Urinary bladder (tissue), 3 donors: ENCODE measurements at regions not wholly inside any gene's neighbourhood (a gene's known extent, or its start where the extent isn't known, plus 50 kb on each side); places are given as distances from the start of the nearest gene placed in this dataset.
"Not testable (repeated sequence)": the region's sequence is repeated elsewhere in the genome, so short reads cannot be mapped to it uniquely, and the experiment has no call there.

ENCODE experiments used
- DNase-seq: peaks from one replicate; pipeline ENCODE4 v3.0.0-alpha.2; 2015; ENCODE audit errors: extremely low spot score
- H3K27ac ChIP-seq: one replicate; pipeline ENCODE4 v1.5.1; 2013; ENCODE audit warnings: low read depth, mild to moderate bottlenecking, moderate library complexity
- H3K36me3 ChIP-seq: one replicate; pipeline ENCODE4 v1.6.1; 2013; ENCODE audit warnings: mild to moderate bottlenecking, moderate library complexity; ENCODE audit not compliant: insufficient read depth
- H3K4me1 ChIP-seq: one replicate; pipeline ENCODE4 v1.6.1; 2013; ENCODE audit warnings: mild to moderate bottlenecking, moderate library complexity; ENCODE audit not compliant: insufficient read depth
- H3K4me3 ChIP-seq: one replicate; pipeline ENCODE4 v1.5.1; 2013; ENCODE audit warnings: low read depth, low read length
- WGBS: extraction: QIAGEN DNeasy Blood & Tissue Kit; methylation state at CpG from one replicate; pipeline ENCODE4 v1.1.7; 2013; 5-methylcytosine and 5-hydroxymethylcytosine counted together
- donor health status: healthy with polysubstance abuse.
- donor health status: healthy.

GRCh38 chr11:97033178-97033577 is 643.4 kb downstream of the JRKL start:
- WGBS: 72% methylated on average over 5 of the region's 5 CpGs
- no peaks in the 10 kb centered on the region for H3K36me3 ChIP-seq
- H3K4me3 ChIP-seq: no peak overlapping the region
- DNase-seq: no peak
- no peak overlapping the region for H3K27ac ChIP-seq
- H3K4me1 ChIP-seq: no peaks in the 10 kb centered on the region

- H3K27ac ChIP-seq: no peak overlapping the region
- DNase-seq: no peak
- 31% methylated on average over 3 of the region's 3 CpGs for WGBS
- no peak overlapping the region for H3K4me3 ChIP-seq
- no peaks in the 10 kb centered on the region for H3K36me3 ChIP-seq
- no peaks in the 10 kb centered on the region for H3K4me1 ChIP-seq
Observed at GRCh38 chr11:97048481-97048880, 658.7 kb downstream of the JRKL start.

- WGBS: 100% methylated on average over 1 of the region's 1 CpG
- H3K27ac ChIP-seq: no peak overlapping the region
- H3K4me1 ChIP-seq: no peaks in the 10 kb centered on the region
- no peak for DNase-seq
- no peaks in the 10 kb centered on the region for H3K36me3 ChIP-seq
- H3K4me3 ChIP-seq: no peak overlapping the region
Observed at GRCh38 chr11:97060184-97060583, 670.4 kb downstream of the JRKL start.

GRCh38 chr11:97069160-97069559 is 679.3 kb downstream of the JRKL start:
- no peak for DNase-seq
- H3K4me1 ChIP-seq: no peaks in the 10 kb centered on the region
- 51% methylated on average over 3 of the region's 3 CpGs for WGBS
- H3K27ac ChIP-seq: no peak overlapping the region
- H3K4me3 ChIP-seq: no peak overlapping the region
- H3K36me3 ChIP-seq: no peaks in the 10 kb centered on the region

GRCh38 chr11:97072420-97072819 is 682.6 kb downstream of the JRKL start:
- H3K36me3 ChIP-seq: no peaks in the 10 kb centered on the region
- WGBS: 82% methylated on average over 2 of the region's 2 CpGs
- no peak for DNase-seq
- H3K27ac ChIP-seq: no peak overlapping the region
- no peaks in the 10 kb centered on the region for H3K4me1 ChIP-seq
- no peak overlapping the region for H3K4me3 ChIP-seq

- DNase-seq, H3K36me3 ChIP-seq, H3K27ac ChIP-seq, H3K4me3 ChIP-seq, H3K4me1 ChIP-seq: not testable (repeated sequence)
- WGBS: 97% methylated on average over 18 of the region's 19 CpGs
Observed at GRCh38 chr11:97076666-97077065, 686.9 kb downstream of the JRKL start.

- no peak for DNase-seq
- no peaks in the 10 kb centered on the region for H3K4me1 ChIP-seq
- H3K36me3 ChIP-seq: no peaks in the 10 kb centered on the region
- WGBS: 48% methylated on average over 2 of the region's 2 CpGs
- H3K27ac ChIP-seq: no peak overlapping the region
- H3K4me3 ChIP-seq: no peak overlapping the region
Observed at GRCh38 chr11:97078443-97078842, 688.6 kb downstream of the JRKL start.

GRCh38 chr11:97079244-97079643 is 689.4 kb downstream of the JRKL start:
- DNase-seq: no peak
- Histone ChIP-seq H3K27ac (no peak overlapping the region), H3K36me3 (no peaks in the 10 kb centered on the region), H3K4me1 (no peaks in the 10 kb centered on the region), H3K4me3 (no peak overlapping the region)

- H3K36me3 ChIP-seq: no peaks in the 10 kb centered on the region
- 77% methylated on average over 2 of the region's 2 CpGs for WGBS
- no peak for DNase-seq
Observed at GRCh38 chr11:97087419-97087818, 697.6 kb downstream of the JRKL start.

GRCh38 chr11:97092823-97093222 is 703.0 kb downstream of the JRKL start:
- 60% methylated on average over 1 of the region's 1 CpG for WGBS
- Histone ChIP-seq H3K36me3 (no peaks in the 10 kb centered on the region), H3K27ac (no peak overlapping the region), H3K4me1 (no peaks in the 10 kb centered on the region), H3K4me3 (no peak overlapping the region)
- no peak for DNase-seq

More at GRCh38 chr11:97087419-97087818, 697.6 kb downstream of the JRKL start:
- no peak overlapping the region for H3K4me3 ChIP-seq
- H3K4me1 ChIP-seq: no peaks in the 10 kb centered on the region
- H3K27ac ChIP-seq: no peak overlapping the region

- H3K4me1 ChIP-seq, H3K4me3 ChIP-seq, DNase-seq, H3K36me3 ChIP-seq, H3K27ac ChIP-seq: not testable (repeated sequence)
- WGBS: 100% methylated on average over 2 of the region's 3 CpGs
Observed at GRCh38 chr11:97102180-97102579, 712.4 kb downstream of the JRKL start.

- H3K4me3 ChIP-seq: no peak overlapping the region
Observed at GRCh38 chr11:97107604-97108003, 717.8 kb downstream of the JRKL start.

GRCh38 chr11:97109078-97109477 is 719.3 kb downstream of the JRKL start:
- no peaks in the 10 kb centered on the region for H3K36me3 ChIP-seq
- H3K4me3 ChIP-seq: no peak overlapping the region
- no peak for DNase-seq
- WGBS: 61% methylated on average over 1 of the region's 1 CpG
- no peak overlapping the region for H3K27ac ChIP-seq
- no peaks in the 10 kb centered on the region for H3K4me1 ChIP-seq

More at GRCh38 chr11:97107604-97108003, 717.8 kb downstream of the JRKL start:
- H3K4me1 ChIP-seq: no peaks in the 10 kb centered on the region
- DNase-seq: no peak
- H3K27ac ChIP-seq: no peak overlapping the region
- H3K36me3 ChIP-seq: no peaks in the 10 kb centered on the region

GRCh38 chr11:97110376-97110775 is 720.6 kb downstream of the JRKL start:
- DNase-seq: no peak
- Histone ChIP-seq H3K27ac (no peak overlapping the region), H3K36me3 (no peaks in the 10 kb centered on the region), H3K4me3 (no peak overlapping the region), H3K4me1 (no peaks in the 10 kb centered on the region)
- WGBS: 78% methylated on average over 4 of the region's 4 CpGs

- H3K4me3 ChIP-seq: no peak overlapping the region
- DNase-seq: no peak
- H3K36me3 ChIP-seq: no peaks in the 10 kb centered on the region
- 94% methylated on average over 11 of the region's 11 CpGs for WGBS
- H3K4me1 ChIP-seq: no peaks in the 10 kb centered on the region
- H3K27ac ChIP-seq: no peak overlapping the region
Observed at GRCh38 chr11:97111559-97111958, 721.7 kb downstream of the JRKL start.
